ENCODE measurements at regions not wholly inside any gene's neighbourhood (a gene's known extent, or its start where the extent isn't known, plus 50 kb on each side); places are given as distances from the start of the nearest gene placed in this dataset.

DNA sequence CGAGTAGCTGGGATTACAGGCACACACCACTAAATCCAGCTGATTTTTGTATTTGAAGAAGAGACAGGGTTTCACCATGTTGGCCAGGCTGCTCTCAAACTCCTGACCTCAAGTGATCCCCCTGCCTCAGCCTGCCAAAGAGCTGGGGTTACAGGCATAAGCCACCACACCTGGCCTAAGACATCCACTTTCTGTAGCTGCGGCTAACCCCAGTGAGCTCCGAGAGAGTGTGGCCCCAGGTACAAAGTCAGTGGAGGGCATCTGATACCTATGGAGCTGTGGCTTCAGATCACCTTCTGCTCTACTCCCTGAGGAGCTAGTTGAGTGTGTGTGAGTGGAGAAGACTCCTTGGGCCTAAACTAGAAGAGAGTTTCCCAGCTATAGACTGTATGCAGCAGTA, 189.3 kb upstream of the TSC22D2 start:
- WGBS (ENCODE audit: insufficient coverage), result 80% methylated on average over 1 of the region's 3 CpGs
- peaks cover 0 to 9% (median 4%) of the 10 kb centered on the region in 7 donors for H3K9me3 Mint-ChIP-seq
- Histone ChIP-seq H4K20me1 (ENCODE audit: insufficient read depth, low read length) (no peaks in the 10 kb centered on the region), H3K36me3 (replicated peaks in 1 of 2; ENCODE audit: control insufficient read depth in 1 of 2, insufficient read depth in 2 of 2, low read length in 2 of 2) (no peaks in the 10 kb centered on the region), H3K27me3 (ENCODE audit: control insufficient read depth in 2 of 2, insufficient read depth in 2 of 2, low read length in 2 of 2) (peaks cover 9 to 16% of the 10 kb centered on the region in 2 donors), H3K79me2 (ENCODE audit: insufficient read depth, low read length) (no peaks in the 10 kb centered on the region), H3K4me3 (replicated peaks in 1 of 3; ENCODE audit: low read depth in 2 of 3, low read length in 3 of 3) (no peak overlapping the region), H2AFZ (ENCODE audit: insufficient read depth, low read depth, low read length, poor library complexity, severe bottlenecking) (no peak overlapping the region), H3K27ac (ENCODE audit: low read depth in 1 of 2, low read length in 2 of 2) (no peak overlapping the region), H3K4me2 (replicated peaks; ENCODE audit: extremely low read depth, low read length, poor library complexity, severe bottlenecking) (no peak overlapping the region), H3K9me3 (replicated peaks in 1 of 2; ENCODE audit: control insufficient read depth in 1 of 2, insufficient read depth in 1 of 2, low read length in 2 of 2) (peaks cover 0 to 6% of the 10 kb centered on the region in 2 donors), H3K9ac (ENCODE audit: insufficient read depth, low read length, poor library complexity, severe bottlenecking) (no peak overlapping the region), H3K4me1 (ENCODE audit: control insufficient read depth in 1 of 2, insufficient read depth in 2 of 2, low read length in 2 of 2) (peaks cover 6 to 12% of the 10 kb centered on the region in 2 donors)
- H3K4me1 Mint-ChIP-seq, result peaks cover 10% of the 10 kb centered on the region
- no peak overlapping the region for H3K27ac Mint-ChIP-seq
- peaks cover 11 to 22% (median 20%) of the 10 kb centered on the region in 3 donors for H3K27me3 Mint-ChIP-seq (ENCODE audit: low read depth in 3 of 3)
- no peaks in the 10 kb centered on the region for H3K36me3 Mint-ChIP-seq
- DNase-seq, result no peak
- intact Hi-C loops (cut with micrococcal nuclease), result no loop called here
- TF ChIP-seq, protein P1, sequence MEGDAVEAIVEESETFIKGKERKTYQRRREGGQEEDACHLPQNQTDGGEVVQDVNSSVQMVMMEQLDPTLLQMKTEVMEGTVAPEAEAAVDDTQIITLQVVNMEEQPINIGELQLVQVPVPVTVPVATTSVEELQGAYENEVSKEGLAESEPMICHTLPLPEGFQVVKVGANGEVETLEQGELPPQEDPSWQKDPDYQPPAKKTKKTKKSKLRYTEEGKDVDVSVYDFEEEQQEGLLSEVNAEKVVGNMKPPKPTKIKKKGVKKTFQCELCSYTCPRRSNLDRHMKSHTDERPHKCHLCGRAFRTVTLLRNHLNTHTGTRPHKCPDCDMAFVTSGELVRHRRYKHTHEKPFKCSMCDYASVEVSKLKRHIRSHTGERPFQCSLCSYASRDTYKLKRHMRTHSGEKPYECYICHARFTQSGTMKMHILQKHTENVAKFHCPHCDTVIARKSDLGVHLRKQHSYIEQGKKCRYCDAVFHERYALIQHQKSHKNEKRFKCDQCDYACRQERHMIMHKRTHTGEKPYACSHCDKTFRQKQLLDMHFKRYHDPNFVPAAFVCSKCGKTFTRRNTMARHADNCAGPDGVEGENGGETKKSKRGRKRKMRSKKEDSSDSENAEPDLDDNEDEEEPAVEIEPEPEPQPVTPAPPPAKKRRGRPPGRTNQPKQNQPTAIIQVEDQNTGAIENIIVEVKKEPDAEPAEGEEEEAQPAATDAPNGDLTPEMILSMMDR (IDR thresholded peaks at IDR 0.05), result no peak
- H3K4me3 Mint-ChIP-seq, result no peak overlapping the region

DNA sequence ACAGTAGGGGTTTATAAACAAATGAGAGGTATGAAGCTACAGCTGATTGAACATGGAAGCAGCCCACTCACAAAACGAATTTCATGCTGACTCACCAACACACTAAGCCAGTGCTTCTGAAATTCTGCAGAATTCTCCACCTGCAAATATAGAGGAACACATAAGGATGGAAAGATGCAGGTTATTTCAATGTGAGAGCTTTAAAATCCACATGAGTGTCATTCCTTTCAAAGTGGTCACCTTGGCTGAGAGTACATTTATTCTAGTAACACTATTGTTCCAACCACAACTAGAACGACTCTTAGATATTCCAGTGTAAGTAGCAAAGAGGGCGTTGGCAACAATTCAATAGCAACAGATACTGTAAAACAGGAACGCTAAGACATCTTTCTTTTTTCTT, 189.9 kb upstream of the TSC22D2 start:
- intact Hi-C loops (cut with micrococcal nuclease), result no loop called here
- H3K27ac Mint-ChIP-seq, result no peak overlapping the region

More for the DNA sequence above, 189.9 kb upstream of the TSC22D2 start:
- Histone ChIP-seq H3K36me3 (replicated peaks in 1 of 2; ENCODE audit: control insufficient read depth in 1 of 2, insufficient read depth in 2 of 2, low read length in 2 of 2) (no peaks in the 10 kb centered on the region), H4K20me1 (ENCODE audit: insufficient read depth, low read length) (no peaks in the 10 kb centered on the region), H3K27me3 (ENCODE audit: control insufficient read depth in 2 of 2, insufficient read depth in 2 of 2, low read length in 2 of 2) (peaks cover 9 to 16% of the 10 kb centered on the region in 2 donors), H3K4me2 (replicated peaks; ENCODE audit: extremely low read depth, low read length, poor library complexity, severe bottlenecking) (no peak overlapping the region), H3K9me3 (replicated peaks in 1 of 2; ENCODE audit: control insufficient read depth in 1 of 2, insufficient read depth in 1 of 2, low read length in 2 of 2) (peaks cover 0 to 6% of the 10 kb centered on the region in 2 donors), H3K27ac (ENCODE audit: low read depth in 1 of 2, low read length in 2 of 2) (no peak overlapping the region), H3K4me1 (ENCODE audit: control insufficient read depth in 1 of 2, insufficient read depth in 2 of 2, low read length in 2 of 2) (peaks cover 4 to 12% of the 10 kb centered on the region in 2 donors), H3K9ac (ENCODE audit: insufficient read depth, low read length, poor library complexity, severe bottlenecking) (no peak overlapping the region), H2AFZ (ENCODE audit: insufficient read depth, low read depth, low read length, poor library complexity, severe bottlenecking) (no peak overlapping the region), H3K79me2 (ENCODE audit: insufficient read depth, low read length) (no peaks in the 10 kb centered on the region), H3K4me3 (replicated peaks in 1 of 3; ENCODE audit: low read depth in 2 of 3, low read length in 3 of 3) (no peak overlapping the region)
- Mint-ChIP-seq H3K36me3 (no peaks in the 10 kb centered on the region), H3K4me1 (peaks cover 6% of the 10 kb centered on the region), H3K9me3 (peaks cover 0 to 9% (median 4%) of the 10 kb centered on the region in 7 donors), H3K4me3 (no peak overlapping the region), H3K27me3 (ENCODE audit: low read depth in 3 of 3) (peaks cover 11 to 20% (median 20%) of the 10 kb centered on the region in 3 donors)
- TF ChIP-seq, protein P1 (IDR thresholded peaks at IDR 0.05), result no peak
- no peak for DNase-seq
- WGBS (ENCODE audit: insufficient coverage), result 86% methylated on average over 2 of the region's 4 CpGs

Data from CD14-positive monocyte (primary cell).